RWPE1 (cell line): ENCODE measurements at regions not wholly inside any gene's neighbourhood (a gene's known extent, or its start where the extent isn't known, plus 50 kb on each side); places are given as distances from the start of the nearest gene placed in this dataset.

Experiments
- CTCF ChIA-PET: fragments of 350-600 bp; sonication (Branson Sonifier 250); formaldehyde crosslinking; extraction: SDS; loops from one replicate; lab custom pipeline; 2021; lab: Yijun Ruan, JAX
- POLR2A ChIA-PET: fragments of 400-600 bp; formaldehyde crosslinking; extraction: SDS; loops from one replicate; lab custom pipeline; 2020; ENCODE audit warnings: antibody characterized with exemption; ENCODE audit not compliant: low non-redundant PET; lab: Yijun Ruan, JAX
- DNase-seq: peaks from one replicate; pipeline ENCODE4 v3.0.0; 2012; ENCODE audit warnings: low spot score
- H3K27ac ChIP-seq: fragments of 450-650 bp; 2 replicates; pipeline ENCODE4 v1.5.1; 2017
- TF ChIP-seq, protein P1 (sequence below): fragments of 450-650 bp; conservative IDR thresholded peaks from 2 replicates; pipeline ENCODE4 v1.5.1; 2017; ENCODE audit warnings: low read depth, mild to moderate bottlenecking

DNA sequence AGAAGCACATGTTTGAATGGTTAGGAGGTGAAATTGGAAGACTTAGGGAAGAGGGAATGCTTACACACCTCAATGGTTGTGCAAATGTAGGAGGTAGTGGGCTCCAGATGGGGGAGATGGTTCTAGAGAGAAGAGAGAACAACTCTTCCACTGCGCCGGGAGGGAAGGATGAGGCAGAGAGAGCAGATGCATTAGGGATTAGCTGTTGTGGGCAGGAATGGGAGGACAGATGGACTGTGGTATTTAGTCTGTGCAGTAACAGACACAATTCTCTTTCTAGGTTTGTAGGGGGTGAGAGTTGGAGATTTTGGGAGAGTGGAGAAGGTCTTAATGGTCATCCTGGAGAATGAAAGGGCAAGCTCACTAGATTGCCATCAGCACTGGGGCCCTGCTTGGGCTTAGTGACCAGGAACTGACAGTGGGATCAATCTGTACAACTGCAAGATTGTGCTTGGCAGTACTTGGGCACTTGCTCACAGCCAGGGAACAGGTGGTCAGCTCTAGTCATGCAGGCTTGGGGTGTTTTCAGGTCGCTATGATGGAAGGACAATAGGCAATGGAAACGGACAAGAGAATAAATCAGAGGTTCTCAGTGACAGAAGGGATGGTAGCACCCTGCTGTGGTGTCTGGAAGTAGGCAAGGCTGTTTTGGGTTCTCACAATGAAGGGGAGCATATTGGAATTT, 182.0 kb upstream of the MYLIP start:
- CTCF ChIA-PET: no interaction called here
- no peak overlapping the region for H3K27ac ChIP-seq
- no peak for DNase-seq
- POLR2A ChIA-PET: no interaction called here
- TF ChIP-seq, protein P1, sequence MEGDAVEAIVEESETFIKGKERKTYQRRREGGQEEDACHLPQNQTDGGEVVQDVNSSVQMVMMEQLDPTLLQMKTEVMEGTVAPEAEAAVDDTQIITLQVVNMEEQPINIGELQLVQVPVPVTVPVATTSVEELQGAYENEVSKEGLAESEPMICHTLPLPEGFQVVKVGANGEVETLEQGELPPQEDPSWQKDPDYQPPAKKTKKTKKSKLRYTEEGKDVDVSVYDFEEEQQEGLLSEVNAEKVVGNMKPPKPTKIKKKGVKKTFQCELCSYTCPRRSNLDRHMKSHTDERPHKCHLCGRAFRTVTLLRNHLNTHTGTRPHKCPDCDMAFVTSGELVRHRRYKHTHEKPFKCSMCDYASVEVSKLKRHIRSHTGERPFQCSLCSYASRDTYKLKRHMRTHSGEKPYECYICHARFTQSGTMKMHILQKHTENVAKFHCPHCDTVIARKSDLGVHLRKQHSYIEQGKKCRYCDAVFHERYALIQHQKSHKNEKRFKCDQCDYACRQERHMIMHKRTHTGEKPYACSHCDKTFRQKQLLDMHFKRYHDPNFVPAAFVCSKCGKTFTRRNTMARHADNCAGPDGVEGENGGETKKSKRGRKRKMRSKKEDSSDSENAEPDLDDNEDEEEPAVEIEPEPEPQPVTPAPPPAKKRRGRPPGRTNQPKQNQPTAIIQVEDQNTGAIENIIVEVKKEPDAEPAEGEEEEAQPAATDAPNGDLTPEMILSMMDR: no peak

DNA sequence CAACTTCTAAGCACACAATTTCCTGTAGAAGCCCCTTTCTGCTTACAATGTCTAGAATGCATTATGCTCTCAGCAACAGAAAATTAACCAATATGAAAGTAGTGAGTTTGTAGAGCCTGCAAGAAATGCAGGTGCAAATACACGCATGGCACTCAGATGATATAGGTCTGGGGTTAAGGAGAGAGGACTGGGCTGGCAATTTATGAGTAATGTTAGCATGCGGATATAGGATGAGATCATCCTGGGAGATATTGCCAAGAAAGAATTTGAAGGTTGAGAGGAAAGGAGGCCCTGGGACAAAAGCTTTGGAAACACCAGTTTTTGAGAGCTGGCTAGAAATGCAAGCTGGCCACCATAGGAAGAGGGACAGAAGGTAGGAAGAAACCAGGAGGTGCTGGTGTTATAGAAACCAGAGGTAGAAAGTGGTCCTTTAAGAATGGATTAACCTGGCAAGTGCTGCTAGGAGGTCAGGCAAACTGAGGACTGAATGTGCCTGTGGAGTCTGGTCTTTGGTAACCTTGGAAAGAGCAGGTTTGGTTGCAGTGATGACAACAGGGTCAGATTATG, 183.2 kb upstream of the MYLIP start:
- DNase-seq: peak; percentile 74
- no peak overlapping the region for H3K27ac ChIP-seq
- ChIA-PET POLR2A (no interaction called here), CTCF (no interaction called here)
- TF ChIP-seq, protein P1: no peak

DNA sequence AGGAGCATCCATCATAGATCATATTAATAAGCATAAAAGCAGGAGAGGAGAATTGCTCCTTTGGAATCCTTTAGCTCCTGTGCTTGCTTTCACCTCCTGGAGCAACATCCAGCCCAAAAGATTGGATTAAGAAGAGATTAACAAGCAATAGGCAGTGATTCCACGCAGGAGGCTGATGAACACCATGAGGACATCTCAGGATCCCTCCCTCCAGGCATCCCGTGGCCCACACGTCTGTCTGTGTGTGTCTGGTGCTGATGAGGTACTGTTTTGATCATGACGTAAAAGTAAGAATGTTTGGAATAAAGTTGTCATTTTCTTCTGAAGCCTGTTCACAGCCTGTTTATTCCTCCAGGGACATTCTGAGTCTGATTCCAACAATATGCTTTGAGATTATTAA, 185.5 kb upstream of the MYLIP start:
- ChIA-PET POLR2A (no interaction called here), CTCF (no interaction called here)
- no peak overlapping the region for H3K27ac ChIP-seq
- TF ChIP-seq, protein P1: no peak
- DNase-seq: no peak

DNA sequence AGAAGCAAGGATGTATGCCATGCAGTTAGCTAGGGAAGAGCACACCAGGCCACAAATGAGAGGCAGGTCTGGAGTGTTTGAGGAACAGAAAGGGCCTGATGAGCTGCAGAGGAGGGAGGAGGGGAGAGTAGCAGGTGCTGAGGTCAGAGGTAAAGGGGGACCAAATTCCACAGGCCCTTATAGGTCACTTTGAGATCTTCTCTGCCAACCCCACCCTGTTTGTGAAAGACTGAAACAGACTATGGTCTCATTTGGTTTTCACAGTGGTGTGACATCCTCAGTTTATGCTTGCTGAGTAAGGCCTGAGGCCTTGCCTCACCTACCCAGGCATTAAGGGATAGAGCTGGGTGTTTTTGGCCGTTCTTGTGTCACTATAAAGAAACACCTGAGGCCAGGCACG, 187.7 kb upstream of the MYLIP start:
- TF ChIP-seq, protein P1: no peak
- no peak overlapping the region for H3K27ac ChIP-seq
- ChIA-PET POLR2A (no interaction called here), CTCF (no interaction called here)
- no peak for DNase-seq

- no peak for DNase-seq
- H3K27ac ChIP-seq: no peak overlapping the region
- CTCF ChIA-PET: no interaction called here
- POLR2A ChIA-PET: no interaction called here
- TF ChIP-seq, protein P1: no peak
Observed at GRCh38 chr6:15938107-15938506, 190.8 kb upstream of the MYLIP start.

- TF ChIP-seq, protein P1: no peak
- no peak for DNase-seq
- POLR2A ChIA-PET: no interaction called here
- CTCF ChIA-PET: no interaction called here
- no peak overlapping the region for H3K27ac ChIP-seq
Observed at GRCh38 chr6:15937602-15938001, 191.3 kb upstream of the MYLIP start.
